K562 (cell line): ENCODE measurements at regions not wholly inside any gene's neighbourhood (a gene's known extent, or its start where the extent isn't known, plus 50 kb on each side); places are given as distances from the start of the nearest gene placed in this dataset.

Source experiments
- ATAC-seq: fragments of 200-7000 bp; cut with Tn5 transposase; 3 replicates; pipeline ENCODE4 v1.9.1; 2020; ENCODE audit warnings: moderate library complexity
- BruUV-seq: library from RNA; stranded (reverse); fragments of 400-500 nt; replicated peaks from 2 replicates; lab custom pipeline; 2021; lab: Mats Ljungman, UMichigan
- CTCF ChIA-PET: fragments of 300-600 bp; formaldehyde crosslinking; extraction: SDS; loops from one replicate; lab custom pipeline; 2021; ENCODE audit warnings: low intra/inter-chr PET ratio; lab: Yijun Ruan, JAX
- POLR2A ChIA-PET: fragments of 300-600, 350-650 bp; sonication (Branson Sonifier 250); formaldehyde crosslinking; extraction: SDS; loops from one replicate; lab custom pipeline; 2021; ENCODE audit warnings: antibody characterized with exemption, inconsistent platforms; lab: Yijun Ruan, JAX
- DNase-seq, 4 experiments: peaks; one replicate each; pipeline versions ENCODE4 v3.0.0 to v3.0.0-alpha.2; 2011 to 2018; ENCODE audit warnings: low spot score in 3 of 4, mixed read lengths in 3 of 4; ENCODE audit errors: extremely low read depth in 1 of 4
- FAIRE-seq: peaks from 2 replicates; lab custom pipeline; 2011; peaks lifted over from hg19 to GRCh38; lab: Jason Lieb, UNC
- H2AFZ ChIP-seq: 2 replicates; pipeline ENCODE4 v1.6.0; 2011; ENCODE audit warnings: low read depth, low read length, control low read depth, inconsistent platforms
- H3K27ac ChIP-seq: fragments of 200-600 bp; 3 replicates; pipeline ENCODE4 v1.8.0; 2011; ENCODE audit warnings: low read depth, mild to moderate bottlenecking, control low read depth, inconsistent platforms, low read length, moderate library complexity, mixed read lengths; ENCODE audit errors: extremely low read depth
- H3K27me3 ChIP-seq, 2 experiments: fragments of 300-600 bp in 1 of 2; 2 replicates in 1 of 2; 3 replicates in 1 of 2; pipeline versions ENCODE4 v1.6.0 to v1.8.0; 2011; ENCODE audit warnings: inconsistent platforms in 2 of 2, low read length in 2 of 2, mild to moderate bottlenecking in 1 of 2, mixed read lengths in 1 of 2, moderate library complexity in 1 of 2; ENCODE audit not compliant: control insufficient read depth in 2 of 2, insufficient read depth in 2 of 2
- H3K36me3 ChIP-seq: fragments of 300-600 bp; 3 replicates; pipeline ENCODE4 v1.8.0; 2011; ENCODE audit warnings: mild to moderate bottlenecking, low read length, inconsistent platforms; ENCODE audit not compliant: control insufficient read depth, insufficient read depth
- H3K4me1 ChIP-seq, 2 experiments: fragments of 200-600 bp in 1 of 2; replicated peaks in 1 of 2; 2 replicates in 1 of 2; 3 replicates in 1 of 2; pipeline versions ENCODE4 v1.5.1 to v1.8.0; 2011; ENCODE audit warnings: inconsistent platforms in 2 of 2, low read length in 2 of 2, mild to moderate bottlenecking in 1 of 2, mixed read lengths in 1 of 2, moderate library complexity in 1 of 2; ENCODE audit not compliant: control insufficient read depth in 2 of 2, insufficient read depth in 2 of 2
- H3K4me2 ChIP-seq: 2 replicates; pipeline ENCODE4 v1.6.1; 2011; ENCODE audit warnings: low read length, control low read depth, inconsistent platforms, mixed read lengths; ENCODE audit not compliant: insufficient read depth
- H3K4me3 ChIP-seq: fragments of 200-600 bp; sonication (generic), shearing (Covaris generic); 2 replicates; pipeline ENCODE4 v1.5.1; 2016; ENCODE audit warnings: control low read depth, inconsistent platforms
- H3K79me2 ChIP-seq: fragments of 200-600 bp; 3 replicates; pipeline ENCODE4 v1.8.0; 2011; ENCODE audit warnings: low read length, inconsistent platforms; ENCODE audit not compliant: control insufficient read depth, insufficient read depth
- H3K9ac ChIP-seq, 2 experiments: 2 replicates each; pipeline versions ENCODE4 v1.6.0 to v1.6.1; 2011; ENCODE audit warnings: low read depth in 2 of 2, low read length in 2 of 2, control low read depth in 1 of 2, inconsistent platforms in 1 of 2, mild to moderate bottlenecking in 1 of 2, mixed read lengths in 1 of 2; ENCODE audit not compliant: insufficient read depth in 1 of 2
- H3K9me1 ChIP-seq: one replicate; pipeline ENCODE4 v1.6.0; 2011; ENCODE audit warnings: inconsistent platforms, mild to moderate bottlenecking, low read length, moderate library complexity; ENCODE audit not compliant: control insufficient read depth, insufficient read depth
- H3K9me3 ChIP-seq: replicated peaks from 2 replicates; pipeline ENCODE4 v1.5.1; 2011; ENCODE audit warnings: low read depth, low read length, inconsistent platforms; ENCODE audit not compliant: control insufficient read depth, insufficient read depth
- H4K20me1 ChIP-seq: replicated peaks from 2 replicates; pipeline ENCODE4 v1.6.1; 2011; ENCODE audit warnings: low read length, inconsistent platforms, mixed read lengths; ENCODE audit not compliant: control insufficient read depth, insufficient read depth
- EP300 ChIP-seq: IDR thresholded peaks from 2 replicates; pipeline ENCODE4 v1.6.1; 2012; ENCODE audit warnings: low read length, improper control_type of control experiment
- GATA2 ChIP-seq: sonication (generic); formaldehyde crosslinking; IDR thresholded peaks from 2 replicates; pipeline ENCODE4 v1.4.0; 2020; ENCODE audit warnings: mild to moderate bottlenecking, missing genetic modification reagents
- NR1H2 ChIP-seq: sonication (generic); formaldehyde crosslinking; IDR thresholded peaks from 2 replicates; pipeline ENCODE4 v1.4.0; 2020; ENCODE audit warnings: mild to moderate bottlenecking, missing genetic modification reagents
- STAT5B ChIP-seq: fragments of 250-450 bp; sonication (Bioruptor Pico); IDR thresholded peaks from 2 replicates; pipeline ENCODE4 v1.8.0; 2021; ENCODE audit warnings: mild to moderate bottlenecking, inconsistent platforms
- ZKSCAN3 ChIP-seq: fragments of 250-450 bp; sonication (Bioruptor Pico); IDR thresholded peaks from 2 replicates; pipeline ENCODE4 v1.4.0; 2020
- ZNF217 ChIP-seq: sonication (generic); formaldehyde crosslinking; IDR thresholded peaks from 2 replicates; pipeline ENCODE4 v1.8.0; 2022; ENCODE audit warnings: mild to moderate bottlenecking, missing genetic modification reagents
- WGBS: fragments of 100-300 bp; shearing (Covaris generic); methylation state at CpG from one replicate; pipeline ENCODE4 v1.1.6; 2016; ENCODE audit warnings: low coverage, mixed read lengths; ENCODE audit not compliant: insufficient coverage; ENCODE audit errors: missing lambda C conversion rate; 5-methylcytosine and 5-hydroxymethylcytosine counted together
- in situ Hi-C: fragments of 300-500 bp; cut with MboI; formaldehyde crosslinking; loops from 4 replicates; pipeline ENCODE4 v1.15.0; 2018; ENCODE audit warnings: inconsistent platforms, mixed read lengths
- intact Hi-C: fragments of 100-400 bp; cut with micrococcal nuclease; formaldehyde crosslinking; loops from 2 replicates; pipeline ENCODE4 v1.14.2; 2022

GRCh38 chr22:48353116-48353947, 1474.3 kb downstream of the BRD1 start:
- H3K27me3 ChIP-seq = no peaks in the 10 kb centered on the region; a peak in 1 of 5 replicates
- BruUV-seq = no TSS peak
- H2AFZ ChIP-seq = no peak overlapping the region
- no peaks in the 10 kb centered on the region for H4K20me1 ChIP-seq
- H3K9ac ChIP-seq = no peak overlapping the region
- DNase-seq (no peak), ATAC-seq (no peak)
- no peak for TF ChIP-seq ZNF217 (CRISPR knock-in tag)
- no peak for TF ChIP-seq ZKSCAN3 (CRISPR knock-in tag)
- TF ChIP-seq NR1H2 = no peak
- TF ChIP-seq STAT5B (CRISPR knock-in tag) = no peak
- TF ChIP-seq GATA2 (CRISPR knock-in tag) = no peak
- TF ChIP-seq EP300 = no peak
- TF ChIP-seq, all 486 proteins: peak for 0
- H3K36me3 ChIP-seq = no peaks in the 10 kb centered on the region
- no peak overlapping the region for H3K4me2 ChIP-seq
- H3K4me1 ChIP-seq = no peaks in the 10 kb centered on the region
- no peak overlapping the region for H3K4me3 ChIP-seq
- no peak for FAIRE-seq
- H3K79me2 ChIP-seq = no peaks in the 10 kb centered on the region
- intact Hi-C loops = no loop called here
- WGBS = 1% methylated on average over 12 of the region's 14 CpGs
- no peaks in the 10 kb centered on the region for H3K9me1 ChIP-seq
- in situ Hi-C loops = no loop called here
- ChIA-PET POLR2A (no interaction called here), CTCF (no interaction called here)
- H3K9me3 ChIP-seq = no peaks in the 10 kb centered on the region
- H3K27ac ChIP-seq = no peak overlapping the region
